Immature natural killer cell (primary cell): ENCODE measurements at regions not wholly inside any gene's neighbourhood (a gene's known extent, or its start where the extent isn't known, plus 50 kb on each side); places are given as distances from the start of the nearest gene placed in this dataset.

ENCODE experiments used
- DNase-seq, 3 donors: peaks; one replicate each; pipeline ENCODE4 v3.0.0; 2022; ENCODE audit warnings: mixed read lengths in 1 of 3
- H3K27ac Mint-ChIP-seq, 6 donors: one replicate each; pipeline ENCODE4 v1.8.0; 2020; ENCODE audit warnings: mixed read lengths in 6 of 6, mild to moderate bottlenecking in 5 of 6, inconsistent platforms in 4 of 6, moderate library complexity in 3 of 6
- H3K27me3 Mint-ChIP-seq, 3 donors: one replicate each; pipeline ENCODE4 v1.8.0; 2020 to 2021; ENCODE audit warnings: low read depth in 3 of 3, mild to moderate bottlenecking in 3 of 3, mixed read lengths in 3 of 3, moderate library complexity in 3 of 3, inconsistent platforms in 1 of 3
- H3K36me3 Mint-ChIP-seq, 3 donors: one replicate each; pipeline ENCODE4 v1.8.0; 2020; ENCODE audit warnings: mixed read lengths in 3 of 3, inconsistent platforms in 2 of 3, mild to moderate bottlenecking in 2 of 3
- H3K4me1 Mint-ChIP-seq, 2 donors: one replicate each; pipeline ENCODE4 v1.8.0; 2020; ENCODE audit warnings: inconsistent platforms in 2 of 2, mild to moderate bottlenecking in 2 of 2, mixed read lengths in 2 of 2, moderate library complexity in 1 of 2
- H3K4me3 Mint-ChIP-seq, 5 donors: one replicate each; pipeline ENCODE4 v1.8.0; 2020; ENCODE audit warnings: mild to moderate bottlenecking in 5 of 5, mixed read lengths in 5 of 5, inconsistent platforms in 3 of 5, moderate library complexity in 3 of 5
- H3K9me3 Mint-ChIP-seq, 6 donors: one replicate each; pipeline ENCODE4 v1.8.0; 2020; ENCODE audit warnings: mild to moderate bottlenecking in 6 of 6, mixed read lengths in 6 of 6, inconsistent platforms in 4 of 6, moderate library complexity in 3 of 6

- Mint-ChIP-seq H3K27me3 (peaks cover 0 to 3% (median 2%) of the 10 kb centered on the region in 3 donors), H3K36me3 (no peaks in the 10 kb centered on the region), H3K27ac (no peak overlapping the region), H3K4me1 (no peaks in the 10 kb centered on the region), H3K9me3 (no peaks in the 10 kb centered on the region), H3K4me3 (no peak overlapping the region)
- DNase-seq = no peak
Measured at GRCh38 chr22:48362721-48363404, 1464.8 kb downstream of the BRD1 start.

GRCh38 chr22:48361099-48361639, 1466.5 kb downstream of the BRD1 start:
- Mint-ChIP-seq H3K27me3 (peaks cover 2 to 3% (median 3%) of the 10 kb centered on the region in 3 donors), H3K9me3 (no peaks in the 10 kb centered on the region), H3K36me3 (no peaks in the 10 kb centered on the region), H3K4me1 (no peaks in the 10 kb centered on the region), H3K27ac (no peak overlapping the region), H3K4me3 (no peak overlapping the region)
- no peak for DNase-seq

- H3K4me3 Mint-ChIP-seq = no peak overlapping the region
- no peak for DNase-seq
- no peak overlapping the region for H3K27ac Mint-ChIP-seq
- peaks cover 2 to 7% (median 2%) of the 10 kb centered on the region in 3 donors for H3K27me3 Mint-ChIP-seq
- no peaks in the 10 kb centered on the region for H3K4me1 Mint-ChIP-seq
- H3K36me3 Mint-ChIP-seq = no peaks in the 10 kb centered on the region
- H3K9me3 Mint-ChIP-seq = no peaks in the 10 kb centered on the region
Measured at GRCh38 chr22:48359613-48359965, 1468.1 kb downstream of the BRD1 start.

- no peaks in the 10 kb centered on the region for H3K4me1 Mint-ChIP-seq
- no peak overlapping the region for H3K4me3 Mint-ChIP-seq
- no peak overlapping the region for H3K27ac Mint-ChIP-seq
- no peak for DNase-seq
- peaks cover 2 to 7% (median 2%) of the 10 kb centered on the region in 3 donors for H3K27me3 Mint-ChIP-seq
- H3K9me3 Mint-ChIP-seq = no peaks in the 10 kb centered on the region
- H3K36me3 Mint-ChIP-seq = no peaks in the 10 kb centered on the region
Measured at GRCh38 chr22:48358886-48359612, 1468.6 kb downstream of the BRD1 start.

GRCh38 chr22:48357961-48358360, 1469.7 kb downstream of the BRD1 start:
- H3K27ac Mint-ChIP-seq = no peak overlapping the region
- no peak for DNase-seq
- H3K27me3 Mint-ChIP-seq = peaks cover 2 to 9% (median 3%) of the 10 kb centered on the region in 3 donors
- H3K9me3 Mint-ChIP-seq = no peaks in the 10 kb centered on the region
- no peaks in the 10 kb centered on the region for H3K36me3 Mint-ChIP-seq
- H3K4me1 Mint-ChIP-seq = no peaks in the 10 kb centered on the region
- no peak overlapping the region for H3K4me3 Mint-ChIP-seq

GRCh38 chr22:48357196-48357595, 1470.5 kb downstream of the BRD1 start:
- Mint-ChIP-seq H3K27me3 (peaks cover 2 to 11% (median 3%) of the 10 kb centered on the region in 3 donors), H3K4me3 (no peak overlapping the region), H3K9me3 (no peaks in the 10 kb centered on the region), H3K4me1 (no peaks in the 10 kb centered on the region), H3K36me3 (no peaks in the 10 kb centered on the region), H3K27ac (no peak overlapping the region)
- DNase-seq = no peak

GRCh38 chr22:48356731-48357130, 1470.9 kb downstream of the BRD1 start:
- Mint-ChIP-seq H3K27ac (no peak overlapping the region), H3K9me3 (no peaks in the 10 kb centered on the region), H3K36me3 (no peaks in the 10 kb centered on the region), H3K4me1 (no peaks in the 10 kb centered on the region), H3K27me3 (peaks cover 2 to 11% (median 2%) of the 10 kb centered on the region in 3 donors), H3K4me3 (no peak overlapping the region)
- DNase-seq = no peak

GRCh38 chr22:48354096-48354495, 1473.6 kb downstream of the BRD1 start:
- no peaks in the 10 kb centered on the region for H3K4me1 Mint-ChIP-seq
- no peak for DNase-seq
- H3K27ac Mint-ChIP-seq = no peak overlapping the region
- H3K36me3 Mint-ChIP-seq = no peaks in the 10 kb centered on the region
- H3K9me3 Mint-ChIP-seq = no peaks in the 10 kb centered on the region
- H3K27me3 Mint-ChIP-seq = peaks cover 2 to 12% (median 2%) of the 10 kb centered on the region in 3 donors
- H3K4me3 Mint-ChIP-seq = no peak overlapping the region

- Mint-ChIP-seq H3K4me1 (no peaks in the 10 kb centered on the region), H3K27me3 (peaks cover 0 to 12% (median 2%) of the 10 kb centered on the region in 3 donors), H3K9me3 (no peaks in the 10 kb centered on the region), H3K36me3 (no peaks in the 10 kb centered on the region), H3K4me3 (no peak overlapping the region), H3K27ac (no peak overlapping the region)
- no peak for DNase-seq
Measured at GRCh38 chr22:48353116-48353947, 1474.3 kb downstream of the BRD1 start.

- Mint-ChIP-seq H3K27ac (no peak overlapping the region), H3K4me3 (no peak overlapping the region), H3K27me3 (peaks cover 0 to 12% (median 2%) of the 10 kb centered on the region in 3 donors), H3K4me1 (no peaks in the 10 kb centered on the region), H3K9me3 (no peaks in the 10 kb centered on the region), H3K36me3 (no peaks in the 10 kb centered on the region)
- DNase-seq = no peak
Measured at GRCh38 chr22:48352086-48352911, 1475.4 kb downstream of the BRD1 start.

GRCh38 chr22:48351376-48352085, 1476.1 kb downstream of the BRD1 start:
- Mint-ChIP-seq H3K9me3 (no peaks in the 10 kb centered on the region), H3K4me1 (no peaks in the 10 kb centered on the region), H3K4me3 (no peak overlapping the region), H3K36me3 (no peaks in the 10 kb centered on the region), H3K27me3 (peaks cover 0 to 12% (median 2%) of the 10 kb centered on the region in 3 donors), H3K27ac (no peak overlapping the region)
- DNase-seq = no peak

- Mint-ChIP-seq H3K27me3 (peaks cover 0 to 7% (median 2%) of the 10 kb centered on the region in 3 donors), H3K4me1 (no peaks in the 10 kb centered on the region), H3K36me3 (no peaks in the 10 kb centered on the region), H3K9me3 (no peaks in the 10 kb centered on the region), H3K27ac (no peak overlapping the region), H3K4me3 (no peak overlapping the region)
- DNase-seq = no peak
Measured at GRCh38 chr22:48350456-48350855, 1477.2 kb downstream of the BRD1 start.

- Mint-ChIP-seq H3K36me3 (no peaks in the 10 kb centered on the region), H3K4me1 (no peaks in the 10 kb centered on the region), H3K4me3 (no peak overlapping the region), H3K27ac (no peak overlapping the region), H3K9me3 (no peaks in the 10 kb centered on the region), H3K27me3 (peaks cover 0 to 6% (median 2%) of the 10 kb centered on the region in 3 donors)
- DNase-seq = no peak
Measured at GRCh38 chr22:48348855-48349254, 1478.8 kb downstream of the BRD1 start.
